ENCODE measurements at regions not wholly inside any gene's neighbourhood (a gene's known extent, or its start where the extent isn't known, plus 50 kb on each side); places are given as distances from the start of the nearest gene placed in this dataset.

DNA sequence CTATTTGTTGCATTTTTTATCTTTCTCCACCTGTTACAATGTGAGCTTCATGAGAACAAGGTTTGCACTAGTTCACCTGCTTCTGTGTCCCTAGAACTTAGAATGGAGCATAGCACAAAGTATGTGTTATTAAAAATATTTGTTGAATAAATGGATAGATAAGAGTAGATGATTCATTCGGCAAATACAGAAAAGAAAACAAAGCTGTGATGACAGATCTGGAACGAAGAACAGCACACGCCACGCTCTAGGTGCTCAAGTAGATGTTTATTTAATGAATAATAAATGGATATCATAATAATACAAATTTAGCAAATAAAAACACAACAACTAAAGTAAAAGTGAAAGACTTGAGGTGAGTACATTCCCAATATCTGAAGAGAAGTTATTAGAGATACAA, 273.1 kb downstream of the HAO1 start (continued):
- TF ChIP-seq, protein P1, sequence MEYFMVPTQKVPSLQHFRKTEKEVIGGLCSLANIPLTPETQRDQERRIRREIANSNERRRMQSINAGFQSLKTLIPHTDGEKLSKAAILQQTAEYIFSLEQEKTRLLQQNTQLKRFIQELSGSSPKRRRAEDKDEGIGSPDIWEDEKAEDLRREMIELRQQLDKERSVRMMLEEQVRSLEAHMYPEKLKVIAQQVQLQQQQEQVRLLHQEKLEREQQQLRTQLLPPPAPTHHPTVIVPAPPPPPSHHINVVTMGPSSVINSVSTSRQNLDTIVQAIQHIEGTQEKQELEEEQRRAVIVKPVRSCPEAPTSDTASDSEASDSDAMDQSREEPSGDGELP (IDR thresholded peaks at IDR 0.05; ENCODE audit: borderline replicate concordance, low read depth) = no peak
- TF ChIP-seq SRSF9 (IDR thresholded peaks at IDR 0.05; ENCODE audit: borderline replicate concordance, insufficient read depth, low read depth, low read length, poor library complexity, severe bottlenecking) (no peak), ZNF788 (CRISPR knock-in tag; IDR thresholded peaks at IDR 0.05; ENCODE audit: borderline replicate concordance) (no peak)

DNA sequence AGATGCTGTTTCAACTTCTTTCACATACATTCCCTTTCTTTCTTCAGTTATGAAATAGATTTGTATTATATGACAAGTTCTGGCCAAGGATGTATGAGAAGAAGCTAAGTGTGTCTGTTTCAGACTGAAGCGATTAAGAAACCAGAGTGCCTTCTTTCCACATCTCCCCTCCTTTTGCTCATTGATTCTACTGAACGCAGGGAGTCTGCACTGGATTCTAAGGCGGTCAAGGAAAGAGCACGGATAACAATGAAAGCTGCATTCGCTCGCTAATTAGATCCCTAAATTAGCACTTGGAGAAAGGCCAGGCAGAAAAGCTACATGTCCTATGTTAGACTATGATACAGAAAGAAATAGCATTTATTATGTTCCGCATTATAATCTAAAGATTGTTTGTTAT, 267.7 kb downstream of the HAO1 start:
- no peaks in the 10 kb centered on the region for H3K79me2 ChIP-seq (ENCODE audit: insufficient read depth, low read length)
- no peaks in the 10 kb centered on the region for H3K27me3 ChIP-seq (ENCODE audit: control insufficient read depth in 1 of 2, insufficient read depth in 2 of 2, low read length in 2 of 2)
- ChIA-PET CTCF (ENCODE audit: low intra/inter-chr PET ratio, low total read pairs) (no interaction called here), POLR2A (no interaction called here)
- no TSS peak for BruUV-seq (replicated peaks)
- no peaks in the 10 kb centered on the region for H3K4me1 ChIP-seq (ENCODE audit: insufficient read depth, low read length)
- no peak overlapping the region for H2AFZ ChIP-seq (ENCODE audit: low read length)
- intact Hi-C loops (cut with micrococcal nuclease; ENCODE audit: unreplicated experiment) (no loop called here), in situ Hi-C loops (cut with HindIII; ENCODE audit: extremely low pct_ligation_motif_present, low pct_unique_long_range_greater_than_20kb) (no loop called here)
- ATAC-seq (no peak), FAIRE-seq (no peak), DNase-seq (ENCODE audit: low spot score) (no peak)
- no peaks in the 10 kb centered on the region for H4K20me1 ChIP-seq (ENCODE audit: insufficient read depth, low read length)
- WGBS (ENCODE audit: low lambda C conversion rate) = 56% methylated on average over 7 of the region's 7 CpGs
- no peak overlapping the region for H3K4me2 ChIP-seq (ENCODE audit: low read depth, low read length)
- no peaks in the 10 kb centered on the region for H3K9me3 ChIP-seq (ENCODE audit: low read length)
- TF ChIP-seq DMAP1 (CRISPR knock-in tag; IDR thresholded peaks at IDR 0.05) = no peak
- no peak for TF ChIP-seq SMC3 (IDR thresholded peaks at IDR 0.05; ENCODE audit: low read length)
- no peak for TF ChIP-seq ZNF263 (CRISPR knock-in tag; IDR thresholded peaks at IDR 0.05)
- TF ChIP-seq NR2F6 (IDR thresholded peaks at IDR 0.05) = no peak
- no peak for TF ChIP-seq NR2F6 (CRISPR knock-in tag; IDR thresholded peaks at IDR 0.05)
- TF ChIP-seq ZNF780A (CRISPR knock-in tag; IDR thresholded peaks at IDR 0.05) = no peak
- TF ChIP-seq ZNF772 (CRISPR knock-in tag; IDR thresholded peaks at IDR 0.05) = no peak
- no peak for TF ChIP-seq ZNF775 (CRISPR knock-in tag; IDR thresholded peaks at IDR 0.05; ENCODE audit: borderline replicate concordance)
- H3K4me3 ChIP-seq (replicated peaks in 1 of 3; ENCODE audit: insufficient read depth in 1 of 3, low read depth in 2 of 3, low read length in 3 of 3) = no peak overlapping the region
- H3K36me3 ChIP-seq (replicated peaks in 1 of 2; ENCODE audit: control insufficient read depth in 1 of 2, insufficient read depth in 2 of 2, low read length in 2 of 2) = no peaks in the 10 kb centered on the region
- no peak overlapping the region for H3K9ac ChIP-seq (ENCODE audit: insufficient read depth, low read depth, low read length)
- H3K27ac ChIP-seq (ENCODE audit: extremely low read length, insufficient read depth, low read length) = no peak overlapping the region
